Activated naive CD8-positive, alpha-beta T cell (primary cell): ENCODE measurements at regions not wholly inside any gene's neighbourhood (a gene's known extent, or its start where the extent isn't known, plus 50 kb on each side); places are given as distances from the start of the nearest gene placed in this dataset.
"Not testable (repeated sequence)": the region's sequence is repeated elsewhere in the genome, so short reads cannot be mapped to it uniquely, and the experiment has no call there.

Experiments used
- H3K27ac Mint-ChIP-seq: one replicate; pipeline ENCODE4 v1.8.0; 2021; ENCODE audit warnings: mixed read lengths
- H3K27me3 Mint-ChIP-seq: one replicate; pipeline ENCODE4 v1.8.0; 2021; ENCODE audit warnings: mixed read lengths
- H3K36me3 Mint-ChIP-seq: one replicate; pipeline ENCODE4 v1.8.0; 2021; ENCODE audit warnings: mixed read lengths
- H3K4me1 Mint-ChIP-seq: one replicate; pipeline ENCODE4 v1.8.0; 2021; ENCODE audit warnings: low read depth, mixed read lengths
- H3K4me3 Mint-ChIP-seq: one replicate; pipeline ENCODE4 v1.8.0; 2021; ENCODE audit warnings: mild to moderate bottlenecking, mixed read lengths
- H3K9me3 Mint-ChIP-seq: one replicate; pipeline ENCODE4 v1.8.0; 2021; ENCODE audit warnings: low read depth, mixed read lengths

- Mint-ChIP-seq H3K9me3 (no peaks in the 10 kb centered on the region), H3K27me3 (peaks cover 17% of the 10 kb centered on the region)
Observed at GRCh38 chr7:24137338-24137737, 146.7 kb upstream of the NPY start.

GRCh38 chr7:24138343-24138742 is 145.6 kb upstream of the NPY start:
- H3K4me1 Mint-ChIP-seq: peaks cover 12% of the 10 kb centered on the region
- no peaks in the 10 kb centered on the region for H3K36me3 Mint-ChIP-seq
- H3K27me3 Mint-ChIP-seq: peaks cover 21% of the 10 kb centered on the region
- H3K27ac Mint-ChIP-seq: no peak overlapping the region
- no peak overlapping the region for H3K4me3 Mint-ChIP-seq
- H3K9me3 Mint-ChIP-seq: no peaks in the 10 kb centered on the region

More at GRCh38 chr7:24137338-24137737, 146.7 kb upstream of the NPY start:
- no peaks in the 10 kb centered on the region for H3K36me3 Mint-ChIP-seq
- H3K4me1 Mint-ChIP-seq: peaks cover 12% of the 10 kb centered on the region
- no peak overlapping the region for H3K4me3 Mint-ChIP-seq
- H3K27ac Mint-ChIP-seq: no peak overlapping the region

GRCh38 chr7:24140001-24140400 is 144.0 kb upstream of the NPY start:
- H3K4me1 Mint-ChIP-seq: peaks cover 5% of the 10 kb centered on the region
- H3K9me3 Mint-ChIP-seq: no peaks in the 10 kb centered on the region
- no peak overlapping the region for H3K4me3 Mint-ChIP-seq
- peaks cover 21% of the 10 kb centered on the region for H3K27me3 Mint-ChIP-seq
- H3K27ac Mint-ChIP-seq: no peak overlapping the region
- no peaks in the 10 kb centered on the region for H3K36me3 Mint-ChIP-seq

GRCh38 chr7:24141874-24142509 is 142.0 kb upstream of the NPY start:
- no peaks in the 10 kb centered on the region for H3K9me3 Mint-ChIP-seq
- H3K4me3 Mint-ChIP-seq: no peak overlapping the region
- peaks cover 17% of the 10 kb centered on the region for H3K27me3 Mint-ChIP-seq
- no peaks in the 10 kb centered on the region for H3K36me3 Mint-ChIP-seq
- H3K27ac Mint-ChIP-seq: no peak overlapping the region
- no peaks in the 10 kb centered on the region for H3K4me1 Mint-ChIP-seq

- H3K27me3 Mint-ChIP-seq: peaks cover 10% of the 10 kb centered on the region
- no peak overlapping the region for H3K27ac Mint-ChIP-seq
- H3K9me3 Mint-ChIP-seq: no peaks in the 10 kb centered on the region
- no peaks in the 10 kb centered on the region for H3K4me1 Mint-ChIP-seq
- H3K36me3 Mint-ChIP-seq: no peaks in the 10 kb centered on the region
- H3K4me3 Mint-ChIP-seq: no peak overlapping the region
Observed at GRCh38 chr7:24143547-24143946, 140.4 kb upstream of the NPY start.

GRCh38 chr7:24151944-24152343 is 132.0 kb upstream of the NPY start:
- peaks cover 5% of the 10 kb centered on the region for H3K9me3 Mint-ChIP-seq
- peaks cover 8% of the 10 kb centered on the region for H3K27me3 Mint-ChIP-seq
- H3K4me3 Mint-ChIP-seq: no peak overlapping the region
- no peaks in the 10 kb centered on the region for H3K4me1 Mint-ChIP-seq
- H3K36me3 Mint-ChIP-seq: no peaks in the 10 kb centered on the region
- no peak overlapping the region for H3K27ac Mint-ChIP-seq

GRCh38 chr7:24152356-24152755 is 131.6 kb upstream of the NPY start:
- H3K4me1 Mint-ChIP-seq: no peaks in the 10 kb centered on the region
- H3K4me3 Mint-ChIP-seq: no peak overlapping the region
- H3K27me3 Mint-ChIP-seq: peaks cover 8% of the 10 kb centered on the region
- no peak overlapping the region for H3K27ac Mint-ChIP-seq
- H3K9me3 Mint-ChIP-seq: peaks cover 5% of the 10 kb centered on the region
- no peaks in the 10 kb centered on the region for H3K36me3 Mint-ChIP-seq

GRCh38 chr7:24152877-24153472 is 131.0 kb upstream of the NPY start:
- Mint-ChIP-seq H3K27ac (no peak overlapping the region), H3K9me3 (peaks cover 5% of the 10 kb centered on the region), H3K4me3 (no peak overlapping the region), H3K36me3 (no peaks in the 10 kb centered on the region), H3K27me3 (peaks cover 8% of the 10 kb centered on the region), H3K4me1 (no peaks in the 10 kb centered on the region)

- Mint-ChIP-seq H3K27me3 (peaks cover 1% of the 10 kb centered on the region), H3K4me3 (no peak overlapping the region), H3K4me1 (no peaks in the 10 kb centered on the region), H3K27ac (no peak overlapping the region), H3K9me3 (no peaks in the 10 kb centered on the region), H3K36me3 (no peaks in the 10 kb centered on the region)
Observed at GRCh38 chr7:24157666-24158065, 126.3 kb upstream of the NPY start.

- H3K4me3 Mint-ChIP-seq: no peak overlapping the region
- no peaks in the 10 kb centered on the region for H3K9me3 Mint-ChIP-seq
- H3K27ac Mint-ChIP-seq: no peak overlapping the region
- no peaks in the 10 kb centered on the region for H3K36me3 Mint-ChIP-seq
- H3K27me3 Mint-ChIP-seq: peaks cover 5% of the 10 kb centered on the region
- no peaks in the 10 kb centered on the region for H3K4me1 Mint-ChIP-seq
Observed at GRCh38 chr7:24158975-24159374, 125.0 kb upstream of the NPY start.

GRCh38 chr7:24164401-24164800 is 119.6 kb upstream of the NPY start:
- Mint-ChIP-seq H3K4me3 (no peak overlapping the region), H3K27me3 (peaks cover 12% of the 10 kb centered on the region), H3K9me3 (peaks cover 3% of the 10 kb centered on the region), H3K27ac (no peak overlapping the region), H3K4me1 (no peaks in the 10 kb centered on the region), H3K36me3 (no peaks in the 10 kb centered on the region)

- H3K4me3 Mint-ChIP-seq: no peak overlapping the region
- H3K36me3 Mint-ChIP-seq: no peaks in the 10 kb centered on the region
- no peak overlapping the region for H3K27ac Mint-ChIP-seq
- peaks cover 8% of the 10 kb centered on the region for H3K27me3 Mint-ChIP-seq
- peaks cover 3% of the 10 kb centered on the region for H3K9me3 Mint-ChIP-seq
- H3K4me1 Mint-ChIP-seq: no peaks in the 10 kb centered on the region
Observed at GRCh38 chr7:24169077-24169624, 114.8 kb upstream of the NPY start.

- not testable (repeated sequence) for H3K4me1 Mint-ChIP-seq, H3K27ac Mint-ChIP-seq, H3K4me3 Mint-ChIP-seq, H3K27me3 Mint-ChIP-seq, H3K36me3 Mint-ChIP-seq, H3K9me3 Mint-ChIP-seq
Observed at GRCh38 chr7:24171951-24172350, 112.0 kb upstream of the NPY start.

- peaks cover 5% of the 10 kb centered on the region for H3K27me3 Mint-ChIP-seq
- H3K4me1 Mint-ChIP-seq: no peaks in the 10 kb centered on the region
- H3K4me3 Mint-ChIP-seq: no peak overlapping the region
- no peaks in the 10 kb centered on the region for H3K36me3 Mint-ChIP-seq
- peaks cover 3% of the 10 kb centered on the region for H3K9me3 Mint-ChIP-seq
- H3K27ac Mint-ChIP-seq: no peak overlapping the region
Observed at GRCh38 chr7:24172856-24173255, 111.1 kb upstream of the NPY start.

GRCh38 chr7:24175603-24176002 is 108.4 kb upstream of the NPY start:
- Mint-ChIP-seq H3K4me3 (no peak overlapping the region), H3K27ac (no peak overlapping the region), H3K9me3 (no peaks in the 10 kb centered on the region), H3K4me1 (no peaks in the 10 kb centered on the region), H3K36me3 (no peaks in the 10 kb centered on the region), H3K27me3 (peaks cover 9% of the 10 kb centered on the region)
